NCI-H1092 (cell line): ENCODE measurements at regions not wholly inside any gene's neighbourhood (a gene's known extent, or its start where the extent isn't known, plus 50 kb on each side); places are given as distances from the start of the nearest gene placed in this dataset.
"Not testable (repeated sequence)": the region's sequence is repeated elsewhere in the genome, so short reads cannot be mapped to it uniquely, and the experiment has no call there.

Experiments
- DNase-seq: peaks from one replicate; lab custom pipeline; 2025; lab: John Stamatoyannopoulos, UW

DNA sequence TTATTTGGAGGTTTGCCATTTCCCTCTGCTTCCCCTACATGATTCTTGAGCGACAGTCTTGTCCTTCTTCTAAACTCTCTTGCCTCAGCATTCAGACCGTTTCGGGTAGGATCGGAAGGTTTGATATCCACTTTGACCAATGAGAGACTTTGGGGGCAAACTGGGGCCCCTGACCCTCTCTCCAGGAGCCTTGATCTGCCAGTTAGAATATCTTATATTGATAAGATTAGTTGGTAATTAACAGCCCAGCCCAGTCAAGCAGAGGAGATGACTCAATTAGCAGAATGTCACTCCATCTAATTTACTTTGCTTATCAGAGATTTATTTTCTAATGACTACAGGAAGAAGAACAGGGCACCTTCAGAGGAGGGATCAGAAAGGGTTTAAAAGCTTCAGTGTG is 532.8 kb downstream of the XYLT1 start:
- no peak for DNase-seq

DNA sequence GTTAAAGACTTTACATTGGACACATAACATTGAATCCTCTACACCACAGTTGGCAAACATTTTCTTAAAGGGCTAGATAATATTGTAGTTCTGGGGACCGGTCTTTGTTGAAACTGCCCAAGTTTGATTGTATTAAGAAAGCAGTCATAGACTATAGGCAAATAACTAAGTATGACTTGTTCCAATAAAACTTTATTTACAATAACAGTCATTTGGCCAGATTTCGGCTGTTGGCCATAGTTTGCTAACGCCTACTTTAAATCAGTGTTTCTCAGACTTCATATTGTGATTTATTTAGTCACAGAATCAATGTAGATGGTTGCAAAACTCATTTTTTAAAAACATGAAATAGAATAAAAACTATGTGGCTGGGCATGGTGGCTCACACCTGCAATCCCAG is 531.8 kb downstream of the XYLT1 start:
- DNase-seq, result no peak

DNA sequence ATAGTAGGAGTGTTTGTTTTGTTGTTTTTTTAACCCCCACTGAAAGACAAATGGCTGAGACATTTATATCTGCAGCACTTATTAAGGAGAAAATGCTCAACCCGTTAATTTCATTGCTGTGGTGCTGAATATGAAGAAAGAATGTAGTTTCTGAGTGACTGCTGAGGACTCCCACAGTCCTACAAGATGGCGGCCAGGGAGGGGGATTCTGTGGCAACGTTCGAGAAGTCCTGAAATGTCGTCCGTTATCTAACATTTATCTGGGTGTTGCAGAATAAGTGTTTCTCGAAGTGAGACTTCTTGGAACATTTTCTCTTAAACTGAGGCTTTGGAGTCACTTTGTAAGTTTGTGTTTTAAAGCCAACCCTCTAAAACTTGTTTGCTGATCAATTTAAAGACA is 530.4 kb downstream of the XYLT1 start:
- no peak for DNase-seq

DNA sequence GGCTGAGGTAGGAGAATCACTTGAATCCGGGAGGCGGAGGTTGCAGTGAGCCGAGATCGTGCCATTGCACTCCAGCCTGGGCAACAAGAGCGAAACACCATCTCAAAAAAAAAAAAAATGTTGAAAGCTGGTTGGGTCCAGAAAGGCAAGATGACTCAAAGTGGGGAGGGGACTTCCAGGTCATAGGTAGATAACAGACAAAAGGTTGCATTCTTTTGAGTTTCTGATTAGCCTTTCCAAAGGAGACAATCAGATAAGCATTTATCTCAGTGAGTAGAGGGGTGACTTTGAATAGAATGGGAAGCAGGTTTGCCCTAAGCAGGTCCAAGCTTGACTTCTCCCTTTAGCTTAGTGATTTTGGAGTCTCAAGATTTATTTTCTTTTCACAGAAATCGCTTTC is 527.9 kb downstream of the XYLT1 start:
- not testable (repeated sequence) for DNase-seq

DNA sequence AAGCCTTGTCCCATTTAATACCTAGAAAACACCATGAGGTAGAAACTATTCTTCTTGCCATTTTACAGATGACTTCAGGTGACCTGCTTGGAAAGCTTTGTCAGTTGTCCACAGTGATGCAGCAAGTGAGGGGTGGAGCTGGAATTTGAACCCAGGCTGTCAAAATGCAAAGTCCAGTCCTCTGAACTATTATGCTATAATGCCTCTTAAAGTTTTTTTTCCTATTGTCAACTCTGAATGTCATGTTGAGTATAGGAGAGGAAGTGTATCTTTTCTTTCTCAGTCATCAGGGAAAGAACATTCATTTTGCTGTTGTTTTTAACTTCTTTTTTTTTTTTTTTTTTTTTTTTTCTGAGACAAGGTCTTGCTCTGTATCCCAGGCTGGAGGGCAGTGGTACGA is 525.6 kb downstream of the XYLT1 start:
- no peak for DNase-seq

DNA sequence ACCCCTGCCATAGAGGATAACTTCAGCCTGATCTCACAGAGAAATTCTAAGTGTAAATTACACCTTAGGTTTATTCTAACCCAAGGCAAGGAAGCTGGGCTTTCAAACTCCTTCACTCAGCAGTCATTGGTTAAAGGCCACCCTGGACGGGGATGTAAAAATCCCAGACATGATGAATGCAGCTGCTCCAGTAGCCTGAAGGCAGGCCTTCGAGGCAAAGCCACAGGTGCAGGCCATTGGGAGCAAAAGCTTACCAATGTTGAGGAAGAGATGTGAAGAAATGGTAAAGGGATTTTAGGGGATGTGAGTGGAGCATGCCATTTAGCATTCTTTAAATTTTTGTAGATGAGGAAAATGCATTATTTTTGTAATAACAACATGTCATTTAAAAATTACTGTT is 514.4 kb downstream of the XYLT1 start:
- no peak for DNase-seq

DNA sequence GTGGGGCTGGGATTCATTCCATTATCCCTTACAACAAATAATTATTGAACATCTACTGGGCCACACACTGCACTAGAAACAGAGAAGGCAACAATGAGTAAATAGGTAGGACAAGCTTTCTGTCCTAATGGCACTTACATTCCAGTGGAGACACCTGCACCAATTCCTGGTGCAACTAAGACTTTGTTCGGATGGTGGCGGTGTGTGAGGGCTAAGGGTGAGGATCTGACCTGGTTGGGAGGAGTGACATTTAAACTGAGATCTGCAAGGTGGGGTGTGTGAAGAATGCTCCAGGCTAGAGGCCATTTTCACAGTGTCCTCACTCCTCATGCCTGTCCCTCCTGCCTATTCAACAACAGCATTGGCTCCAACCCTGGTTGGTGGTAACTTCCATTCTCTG is 510.0 kb downstream of the XYLT1 start:
- no peak for DNase-seq

DNA sequence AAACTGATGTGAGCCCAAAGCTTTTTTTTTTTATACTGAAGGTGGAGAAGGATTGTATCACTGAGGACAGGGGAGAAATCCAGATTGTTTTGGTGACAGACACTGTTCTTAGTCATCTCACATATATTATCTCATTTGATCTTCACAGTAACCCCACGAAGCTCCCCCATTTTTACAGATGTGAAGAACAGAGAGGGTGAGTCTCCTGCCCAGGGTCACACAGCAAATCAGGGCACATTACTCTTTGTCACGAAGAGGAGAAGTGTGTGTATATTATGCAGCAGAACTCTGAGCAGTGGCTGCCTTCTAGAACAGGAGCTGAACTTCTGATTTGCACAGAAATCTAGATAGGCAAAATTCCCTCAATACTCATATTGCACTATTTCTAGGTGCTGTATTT is 504.3 kb downstream of the XYLT1 start:
- DNase-seq, result no peak

DNA sequence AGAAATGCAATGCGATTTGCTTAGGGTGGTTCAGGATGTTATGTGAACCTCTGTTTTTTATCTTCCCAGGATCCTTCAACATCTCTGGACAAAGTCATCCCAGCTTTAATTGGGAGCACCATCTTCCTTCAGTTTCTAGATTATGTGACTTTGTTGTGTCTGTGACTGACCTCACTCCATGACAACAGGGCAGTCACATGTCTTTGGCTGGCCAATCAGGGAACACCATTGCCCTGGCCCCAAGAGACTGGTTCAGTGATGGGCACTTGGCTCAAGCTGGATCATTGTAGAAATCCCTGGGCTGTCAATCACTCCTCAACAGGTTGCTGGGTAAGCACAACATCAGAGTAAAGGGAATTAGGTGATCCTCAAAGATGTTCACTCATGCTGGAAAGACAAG is 499.7 kb downstream of the XYLT1 start:
- DNase-seq, result no peak

DNA sequence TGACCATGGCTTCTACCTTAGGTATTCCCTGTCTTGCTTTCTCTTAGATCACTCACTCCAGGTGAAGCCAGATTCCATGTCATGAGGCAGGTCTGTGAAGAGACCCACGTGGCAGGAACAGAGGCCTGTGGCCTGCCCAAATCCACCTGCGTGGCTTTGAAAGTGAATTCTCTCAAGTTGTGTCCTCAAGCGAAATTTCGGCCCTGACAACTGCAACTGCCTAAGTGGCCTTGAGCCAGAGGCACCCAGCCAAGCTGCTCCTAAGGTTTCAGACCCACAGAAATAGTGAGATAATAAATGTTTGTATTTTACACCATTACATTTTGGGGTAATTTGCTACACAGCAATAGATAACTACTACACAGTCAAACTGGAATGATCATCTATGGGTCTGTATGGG is 497.9 kb downstream of the XYLT1 start:
- DNase-seq, result no peak

DNA sequence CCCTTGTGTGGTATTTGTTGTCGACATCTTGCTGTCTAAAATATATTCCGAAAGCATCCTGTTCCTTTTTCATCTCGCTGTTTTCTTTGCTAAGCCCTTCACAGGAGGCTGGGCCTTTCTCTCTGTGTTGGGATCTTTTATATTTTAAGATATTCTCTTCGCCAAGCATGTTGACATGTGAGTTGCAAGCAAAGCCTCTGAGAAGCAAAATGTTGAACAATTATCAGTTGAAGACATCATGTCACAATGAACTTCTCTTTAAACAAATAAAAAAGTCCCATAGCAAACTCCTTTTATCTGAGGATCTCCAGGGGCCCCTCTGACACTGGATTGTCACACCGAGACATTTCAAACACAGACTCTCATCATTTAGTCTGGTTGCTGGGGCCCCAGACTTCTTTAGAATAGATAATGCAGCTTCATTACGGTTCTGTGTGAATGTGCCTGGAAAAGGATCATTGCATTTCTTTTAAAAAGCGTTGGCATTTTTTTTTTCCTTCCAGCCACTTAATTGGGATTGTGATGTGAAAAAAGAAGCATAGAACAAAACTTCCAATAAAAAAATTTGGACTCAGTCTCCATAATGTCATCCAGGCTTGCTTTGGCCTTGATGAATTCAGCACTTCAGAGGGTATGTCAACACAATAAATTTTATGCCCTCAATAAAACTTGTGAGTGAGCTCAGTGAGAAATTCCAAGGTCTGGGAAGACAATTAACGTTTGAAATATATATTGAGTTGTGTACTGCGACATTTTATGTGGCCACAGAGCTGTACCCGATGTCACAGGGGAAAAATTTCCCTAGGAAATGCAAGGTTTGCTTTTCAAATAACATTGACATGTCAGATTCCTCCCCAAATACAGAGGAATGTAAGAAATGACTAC is 496.8 kb downstream of the XYLT1 start:
- DNase-seq, result no peak

DNA sequence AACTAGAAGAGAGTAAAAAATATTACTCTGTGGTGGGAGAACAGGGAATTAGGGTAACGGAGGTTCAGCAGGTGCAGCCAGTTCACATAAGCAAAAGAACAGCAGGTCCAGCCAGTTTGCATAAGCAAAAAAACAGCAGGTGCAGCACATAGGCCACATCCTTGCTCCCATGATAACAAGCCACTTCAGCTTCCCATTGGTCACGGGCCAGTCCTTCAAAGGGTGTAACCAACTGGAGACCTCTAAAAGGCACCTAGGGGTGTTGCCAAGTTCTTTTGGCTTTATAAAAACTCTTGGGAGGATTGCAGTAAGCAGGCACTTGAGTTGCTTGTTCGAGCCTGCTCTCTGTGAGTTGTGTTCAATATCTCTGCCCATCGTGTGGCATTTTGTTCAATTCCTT is 488.1 kb downstream of the XYLT1 start:
- peak; percentile 5 for DNase-seq

DNA sequence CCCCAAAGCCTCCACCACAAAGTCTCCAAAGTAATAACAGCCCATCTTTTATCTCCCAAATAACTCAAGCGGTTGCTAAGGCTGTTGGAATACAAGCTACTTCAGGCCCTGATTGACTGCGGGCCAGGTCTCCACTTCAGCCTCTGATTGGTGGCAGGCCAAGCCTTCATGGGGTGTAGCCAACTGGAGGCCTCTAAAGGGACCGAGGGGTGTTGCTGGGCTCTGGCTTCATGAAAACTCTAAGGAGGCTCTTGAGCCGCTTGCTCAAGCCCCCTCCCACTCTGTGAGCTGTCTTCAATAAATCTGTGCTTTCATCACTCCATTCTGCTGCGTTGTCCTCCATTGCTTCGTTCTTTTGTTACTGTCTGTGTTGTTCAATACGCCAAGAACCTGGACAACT is 487.2 kb downstream of the XYLT1 start:
- DNase-seq, result no peak

DNA sequence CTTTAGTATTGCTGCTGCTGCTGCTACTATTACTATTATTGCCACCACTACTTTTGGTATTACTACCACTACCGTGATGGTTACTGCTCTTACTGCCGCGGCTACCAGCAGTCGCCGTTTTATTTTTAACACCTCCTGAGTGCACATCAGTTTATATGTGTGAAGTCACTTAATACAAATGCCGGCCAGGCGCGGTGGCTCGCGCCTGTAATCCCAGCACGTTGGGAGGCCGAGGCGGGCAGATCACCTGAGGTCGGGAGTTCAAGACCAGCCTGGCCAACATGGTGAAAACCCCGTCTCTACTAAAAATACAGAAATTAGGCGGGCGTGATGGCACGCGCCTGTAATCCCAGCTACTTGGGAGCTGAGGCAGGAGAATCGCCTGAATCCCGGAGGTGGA is 486.7 kb downstream of the XYLT1 start:
- DNase-seq, result not testable (repeated sequence)

DNA sequence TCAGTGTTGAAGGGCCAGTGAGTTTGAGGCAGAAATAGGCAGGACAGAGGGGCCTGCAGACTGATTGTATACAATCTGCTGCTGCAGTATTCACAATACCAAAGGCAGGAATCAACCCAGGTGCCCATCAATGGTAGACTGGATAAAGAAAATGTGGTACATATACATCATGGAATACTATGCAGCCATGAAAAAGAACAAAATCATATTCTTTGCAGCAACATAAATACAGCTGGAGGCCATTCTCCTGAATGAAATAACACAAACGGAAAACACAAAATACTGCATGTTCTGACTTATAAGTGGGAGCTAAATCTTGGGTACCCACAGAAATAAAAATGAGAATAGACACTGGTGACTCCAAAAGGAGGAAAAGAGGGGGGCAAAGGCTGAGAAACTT is 485.1 kb downstream of the XYLT1 start:
- no peak for DNase-seq

DNA sequence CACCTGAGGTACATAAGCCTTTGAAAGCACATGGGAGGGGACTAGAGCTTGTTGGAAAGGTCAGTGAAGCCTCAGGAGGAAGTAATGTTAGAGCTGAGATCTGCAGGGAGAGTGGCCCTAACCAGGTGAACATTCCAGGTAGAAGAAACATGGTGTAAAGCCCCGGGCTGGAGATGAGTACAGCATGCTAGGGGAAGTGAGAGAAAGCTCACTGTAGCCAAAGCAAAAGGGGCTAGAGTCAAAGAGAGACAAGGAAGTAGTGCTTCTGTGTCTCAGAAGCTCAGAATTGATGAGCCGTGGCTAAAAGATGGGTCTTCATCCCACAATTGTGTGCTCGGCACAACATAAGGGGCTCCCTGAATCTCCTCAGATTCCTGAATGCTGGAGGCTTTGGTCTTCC is 481.8 kb downstream of the XYLT1 start:
- DNase-seq, result no peak

DNA sequence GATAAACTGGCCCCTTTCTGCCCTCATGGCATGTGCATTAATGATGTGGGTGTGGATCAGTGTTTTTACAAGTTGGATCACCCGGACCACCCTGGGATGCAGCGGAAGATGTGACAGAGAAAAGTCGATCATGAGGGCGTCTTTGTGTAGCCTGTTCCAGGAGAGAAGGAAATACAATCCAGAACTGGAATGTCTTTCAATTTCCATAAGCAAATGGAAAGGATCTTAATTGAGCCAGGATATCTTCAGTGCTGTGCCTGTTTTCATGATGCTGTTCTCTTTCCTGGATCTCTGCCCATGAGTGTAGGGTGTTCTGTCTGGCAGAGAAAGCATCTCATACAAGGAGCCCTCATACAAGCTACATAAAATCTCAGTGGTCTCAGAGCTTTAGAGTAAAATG is 481.4 kb downstream of the XYLT1 start:
- DNase-seq, result no peak

DNA sequence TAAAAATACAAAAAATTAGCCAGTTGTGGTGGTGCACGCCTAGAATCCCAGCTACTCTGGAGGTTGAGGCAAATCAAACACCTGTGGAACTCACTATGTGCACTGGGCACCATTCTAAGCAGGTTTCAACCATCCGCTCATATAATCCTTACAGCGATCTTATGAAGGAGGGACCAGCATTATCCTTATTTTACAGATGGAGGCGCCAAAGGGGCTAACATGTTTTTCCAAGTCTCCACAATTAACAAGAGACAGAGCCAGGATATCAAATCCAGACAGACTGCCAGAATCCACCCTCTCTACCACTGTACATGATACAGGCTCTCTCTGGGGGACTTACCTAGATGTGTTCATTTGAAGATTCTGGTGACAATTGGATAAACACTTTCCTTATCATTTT is 479.0 kb downstream of the XYLT1 start:
- no peak for DNase-seq

DNA sequence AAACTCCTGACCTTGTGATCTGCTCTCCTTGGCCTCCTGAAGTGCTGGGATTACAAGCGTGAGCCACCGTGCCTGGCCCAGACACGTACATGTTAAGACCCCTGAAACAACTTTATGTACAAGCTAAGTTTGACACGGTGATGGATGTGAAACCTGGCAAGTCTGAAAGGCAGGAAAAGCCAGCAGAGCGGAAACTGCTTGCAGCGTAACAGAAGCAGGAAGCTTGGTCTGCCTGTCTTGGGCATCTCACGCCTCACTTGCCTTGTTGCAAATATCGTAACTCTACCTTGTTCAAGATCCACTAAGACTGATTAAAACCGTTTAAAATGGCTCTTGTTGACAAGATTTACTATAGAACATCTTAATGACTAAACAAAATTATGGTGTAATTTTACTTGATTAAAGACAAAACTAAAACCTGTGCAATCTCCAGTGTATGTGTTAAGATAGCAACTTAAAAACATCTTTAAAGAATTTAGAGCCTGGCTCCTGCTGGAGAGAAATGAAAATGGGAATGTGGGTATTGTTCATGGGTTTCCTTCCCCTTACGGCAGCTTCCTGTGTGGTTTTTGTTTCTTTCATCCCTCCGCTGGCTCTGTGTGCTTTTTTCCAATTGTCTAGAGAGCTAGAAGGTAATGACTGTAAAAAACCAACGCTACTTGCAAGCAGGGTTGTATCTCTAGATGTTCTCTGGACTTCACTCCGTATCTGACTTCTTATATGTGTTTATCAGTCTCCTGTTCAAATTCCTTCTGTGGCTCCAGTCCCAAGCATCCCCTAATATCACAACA is 477.6 kb downstream of the XYLT1 start:
- DNase-seq, result no peak

DNA sequence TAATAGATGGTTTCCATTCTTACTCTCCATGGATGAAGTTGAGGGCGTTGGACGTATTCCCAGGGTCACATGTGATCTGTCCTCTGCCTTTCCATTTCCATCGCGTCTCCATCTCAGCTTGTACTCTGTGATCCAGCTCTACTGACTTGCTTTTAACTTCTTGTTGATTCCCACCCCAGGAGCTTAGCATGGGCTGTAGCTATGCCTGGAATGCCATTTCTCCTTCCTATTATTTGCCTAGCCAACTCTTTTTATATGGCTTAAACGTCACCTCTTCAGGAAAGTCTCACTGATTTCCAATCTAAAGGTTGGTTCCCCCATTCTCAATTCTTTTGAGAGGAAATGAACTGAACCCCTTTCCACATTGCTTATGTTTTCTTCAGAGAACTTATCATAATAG is 475.9 kb downstream of the XYLT1 start:
- DNase-seq, result no peak

DNA sequence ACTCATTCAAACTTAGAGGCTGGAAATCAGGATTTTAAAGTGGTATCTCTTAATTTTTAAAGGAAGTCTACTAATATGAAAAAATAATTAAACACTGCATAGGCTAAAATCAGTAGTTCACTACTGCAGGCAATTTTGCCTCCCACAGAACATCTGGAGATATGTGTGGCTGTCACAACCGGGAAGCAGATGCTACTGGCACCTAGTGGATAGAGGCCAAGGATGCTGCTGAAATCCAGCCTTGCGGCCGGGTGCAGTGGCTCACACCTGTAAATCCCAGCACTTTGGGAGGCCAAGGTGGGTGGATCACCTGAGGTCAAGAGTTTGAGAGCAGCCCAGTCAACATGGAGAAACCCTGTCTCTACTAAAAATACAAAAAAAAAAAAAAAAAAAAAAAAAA is 473.9 kb downstream of the XYLT1 start:
- DNase-seq, result no peak

DNA sequence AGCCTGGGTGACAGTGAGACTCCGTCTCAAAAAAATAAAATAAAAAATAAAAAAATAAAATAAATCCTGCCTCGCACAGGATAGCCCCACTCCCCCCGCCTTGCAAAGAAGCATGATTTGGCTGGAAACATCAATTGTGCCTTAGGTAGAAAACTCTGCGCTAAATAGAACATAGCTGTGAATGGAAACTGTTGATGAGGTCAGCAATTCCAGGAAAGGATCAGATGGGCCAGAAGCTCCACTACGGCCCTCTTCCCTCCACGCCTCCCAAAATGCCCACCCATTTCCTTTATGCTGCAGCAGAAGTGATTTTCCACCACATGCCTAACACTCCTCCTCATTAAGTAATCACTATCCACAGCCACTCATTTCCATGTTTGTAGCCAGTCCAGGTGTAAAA is 473.4 kb downstream of the XYLT1 start:
- DNase-seq, result no peak

DNA sequence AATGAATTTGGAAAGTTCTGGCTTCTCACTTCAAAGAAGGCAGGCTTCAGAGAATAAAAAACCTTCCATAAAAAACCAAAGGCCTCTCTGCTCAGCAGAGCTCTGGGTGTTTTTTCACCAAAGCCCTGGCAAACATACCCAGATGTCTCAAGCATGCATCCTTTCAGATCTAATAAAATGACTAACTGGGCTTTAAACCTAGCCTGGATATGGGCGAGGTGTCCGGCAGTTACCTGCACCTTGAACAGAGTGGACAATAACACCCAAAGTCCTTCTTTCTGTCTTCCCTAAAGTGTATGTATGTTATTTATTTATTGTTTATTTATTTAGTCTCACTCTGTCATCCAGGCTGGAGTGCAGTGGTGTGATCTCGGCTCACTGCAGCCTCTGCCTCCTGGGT is 469.3 kb downstream of the XYLT1 start:
- no peak for DNase-seq

DNA sequence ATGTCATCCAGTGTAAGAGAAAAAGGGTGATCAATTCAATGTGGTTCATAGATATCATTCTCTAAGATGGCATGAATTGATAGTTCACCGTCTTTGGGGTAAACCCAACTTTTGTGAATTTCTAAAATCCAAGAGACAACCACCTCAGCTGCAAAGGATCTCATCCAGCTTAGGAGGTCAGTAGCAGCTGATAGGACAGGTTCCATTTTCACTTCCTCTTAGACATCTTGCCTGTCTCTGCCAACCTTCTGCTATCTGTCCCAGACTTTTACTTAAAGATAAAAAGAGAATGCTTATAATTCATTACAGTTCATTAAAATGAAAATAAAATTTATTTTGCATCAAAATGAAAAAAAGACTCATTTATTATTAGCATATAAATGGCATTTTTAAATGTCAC is 468.2 kb downstream of the XYLT1 start:
- DNase-seq, result no peak
